Stimulated activated CD8-positive, alpha-beta memory T cell treated with anti-CD3 and anti-CD28 coated beads, Interleukin-4, amount 100 ng/mL, for 48 hours (primary cell): ENCODE measurements at regions not wholly inside any gene's neighbourhood (a gene's known extent, or its start where the extent isn't known, plus 50 kb on each side); places are given as distances from the start of the nearest gene placed in this dataset.

ENCODE experiments used
- DNase-seq: peaks from one replicate; pipeline ENCODE4 v3.0.0-alpha.2; 2020

DNA sequence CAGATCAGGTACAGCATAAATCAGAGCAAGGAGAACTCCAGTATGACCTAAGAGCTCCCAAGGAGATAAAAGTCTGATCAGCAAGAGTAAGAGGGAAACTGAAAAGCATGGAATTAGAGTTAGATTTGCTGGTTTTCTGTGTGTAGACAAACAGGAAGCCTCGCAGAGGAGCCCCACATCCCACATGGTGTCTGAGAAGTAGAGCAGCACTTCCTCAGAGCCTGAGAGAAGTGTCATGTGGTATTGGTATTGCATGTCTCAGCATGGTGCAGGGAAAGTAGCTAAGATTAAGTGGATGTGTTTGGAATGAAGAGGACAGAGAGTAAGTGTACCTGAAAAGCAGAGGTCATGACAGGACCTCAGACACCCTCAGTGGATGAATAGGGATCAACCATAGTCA lies 175.4 kb upstream of the GBE1 start:
- DNase-seq: no peak

DNA sequence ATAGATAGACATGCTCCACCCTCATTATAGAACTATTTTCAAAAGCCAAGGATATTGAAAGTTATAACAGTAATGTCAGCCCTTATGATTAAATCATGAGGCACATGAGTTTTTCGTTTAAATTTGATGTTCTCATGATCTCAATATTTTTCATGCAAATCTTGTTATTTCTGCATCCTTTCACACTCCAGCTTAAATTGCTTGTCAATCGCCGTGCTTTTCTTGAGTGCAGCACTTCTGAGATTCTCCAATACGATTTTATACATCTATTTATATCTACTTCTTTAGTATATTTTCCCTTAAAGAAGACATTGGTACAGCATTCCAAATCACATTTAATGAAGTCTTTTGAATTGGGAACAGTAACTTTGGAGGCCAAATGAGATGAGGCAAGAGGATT lies 171.2 kb upstream of the GBE1 start:
- DNase-seq: no peak

- DNase-seq: no peak
These were observed 170.1 kb upstream of the GBE1 start for GRCh38 chr3:81931265-81932251.

DNA sequence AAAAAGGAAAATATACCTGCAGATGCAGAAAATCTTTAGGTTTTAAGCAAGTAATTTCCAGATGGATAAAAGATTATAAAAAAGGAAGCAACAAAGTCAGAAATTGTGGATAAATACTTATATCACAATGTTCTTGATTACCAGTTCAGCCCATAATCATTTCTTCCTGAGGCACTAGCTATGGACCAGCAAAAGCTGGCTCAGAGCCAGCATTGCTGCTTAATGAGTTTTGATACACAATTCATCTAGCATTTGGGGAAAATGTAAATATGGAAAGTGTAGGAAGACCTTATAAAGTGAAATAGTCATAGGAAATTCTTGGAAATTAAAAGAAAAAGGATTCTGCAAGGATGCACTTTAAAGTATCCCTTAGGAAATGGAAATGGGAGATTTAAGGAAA lies 168.3 kb upstream of the GBE1 start:
- DNase-seq: no peak

- DNase-seq: no peak
These were observed 166.4 kb upstream of the GBE1 start for GRCh38 chr3:81927811-81928210.

GRCh38 chr3:81925385-81925784 lies 163.9 kb upstream of the GBE1 start:
- no peak for DNase-seq

GRCh38 chr3:81923038-81923437 lies 161.6 kb upstream of the GBE1 start:
- no peak for DNase-seq

- DNase-seq: no peak
These were observed 161.0 kb upstream of the GBE1 start for GRCh38 chr3:81922404-81922803.

GRCh38 chr3:81920816-81921215 lies 159.4 kb upstream of the GBE1 start:
- no peak for DNase-seq

DNA sequence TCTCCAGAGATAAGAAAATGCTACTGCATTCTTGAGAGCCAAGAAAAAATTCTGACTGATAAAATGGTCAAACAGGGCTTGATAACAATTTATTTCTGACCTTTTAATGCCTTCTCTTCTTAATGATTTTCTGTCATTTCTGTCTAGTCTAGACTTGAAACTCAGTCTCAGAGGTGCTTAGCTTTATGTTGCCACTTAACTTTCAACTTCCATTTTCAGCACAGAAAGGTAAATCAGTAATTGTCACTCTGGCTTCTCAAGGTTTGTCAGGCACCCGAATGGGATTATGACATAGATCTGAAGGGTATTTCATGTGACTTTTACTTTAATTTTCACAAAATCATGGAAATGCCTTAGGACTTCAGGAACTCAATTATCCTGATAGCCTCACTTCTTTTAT lies 155.4 kb upstream of the GBE1 start:
- DNase-seq: no peak

- DNase-seq: no peak
These were observed 152.6 kb upstream of the GBE1 start for GRCh38 chr3:81913886-81914663.

DNA sequence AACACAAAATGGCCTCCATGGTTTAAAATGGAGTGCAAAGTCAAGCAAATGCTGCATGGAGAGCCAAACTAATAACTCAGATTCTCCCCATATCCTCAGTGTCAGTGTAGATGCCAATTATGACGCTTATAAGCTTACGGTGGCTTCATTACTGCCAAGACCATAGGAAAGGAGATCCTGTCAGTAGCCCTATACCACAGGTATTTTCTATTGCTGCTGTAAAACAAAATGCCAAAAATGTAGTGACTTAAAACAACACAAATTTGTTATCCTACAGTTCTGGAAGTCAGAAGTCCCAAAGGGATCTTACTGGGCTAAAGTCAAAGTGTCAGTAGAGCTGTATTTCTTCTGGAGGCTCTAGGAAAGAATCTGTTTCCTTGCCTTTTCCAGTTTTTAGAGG lies 149.8 kb upstream of the GBE1 start:
- DNase-seq: no peak

GRCh38 chr3:81910244-81910852 lies 148.9 kb upstream of the GBE1 start:
- DNase-seq: peak; percentile 25

DNA sequence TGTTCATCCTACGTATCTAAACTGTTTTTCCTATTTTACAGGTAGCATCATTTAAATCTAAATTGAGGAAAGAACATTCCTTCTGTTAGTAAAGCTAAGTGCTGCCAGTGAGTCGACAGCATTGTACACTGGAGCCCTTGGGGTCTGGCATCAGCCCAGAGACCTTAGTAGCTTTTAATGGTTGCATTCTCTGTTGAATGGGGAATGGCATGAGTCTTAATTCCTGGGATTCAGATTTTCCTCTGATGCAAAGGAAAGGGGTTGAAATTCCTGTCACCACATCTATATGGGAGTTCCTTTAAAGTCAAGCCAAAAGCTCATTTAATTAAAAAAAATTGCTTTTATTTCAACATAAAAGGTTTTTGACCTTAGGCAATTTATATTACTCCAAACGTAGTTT lies 148.4 kb upstream of the GBE1 start:
- no peak for DNase-seq

DNA sequence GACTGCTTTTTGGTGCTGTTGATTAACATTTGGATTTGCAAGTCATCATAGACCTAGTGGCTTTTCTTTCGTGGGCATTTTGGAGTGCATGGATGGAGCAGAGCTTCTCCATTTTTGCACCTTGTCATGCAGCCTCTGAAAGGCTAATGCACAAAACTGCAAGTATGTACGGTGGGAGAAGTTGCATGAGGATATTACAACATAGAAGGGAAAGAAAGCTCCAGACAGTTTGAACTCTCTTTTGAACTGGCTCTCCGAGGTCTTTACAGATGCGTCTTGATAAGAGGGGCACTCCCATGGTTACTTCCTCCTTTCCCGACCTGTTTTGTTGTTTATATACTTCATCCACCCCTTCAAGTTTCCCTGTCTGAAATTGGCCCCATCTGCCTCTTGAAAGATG lies 147.1 kb upstream of the GBE1 start:
- DNase-seq: no peak

DNA sequence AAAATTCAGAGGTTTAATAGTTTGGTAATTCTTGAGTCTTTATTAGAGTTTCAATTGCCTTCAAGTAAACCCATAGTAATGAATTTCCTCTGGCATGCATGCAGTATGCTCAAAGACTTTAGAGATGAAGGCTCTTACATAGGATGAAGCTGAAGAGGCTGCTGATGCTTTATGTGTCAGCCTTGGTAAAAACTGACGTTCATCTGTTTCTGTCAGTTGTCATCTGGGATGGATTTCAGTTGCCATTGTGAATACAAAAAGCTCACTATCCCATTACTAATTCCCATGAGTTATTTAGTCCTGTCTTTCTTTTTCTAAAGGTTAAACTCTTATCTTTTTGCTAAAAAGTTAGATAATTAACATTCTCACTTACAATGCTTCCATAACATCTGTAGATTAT lies 136.9 kb upstream of the GBE1 start:
- no peak for DNase-seq

- no peak for DNase-seq
These were observed 133.2 kb upstream of the GBE1 start for GRCh38 chr3:81894598-81894997.

DNA sequence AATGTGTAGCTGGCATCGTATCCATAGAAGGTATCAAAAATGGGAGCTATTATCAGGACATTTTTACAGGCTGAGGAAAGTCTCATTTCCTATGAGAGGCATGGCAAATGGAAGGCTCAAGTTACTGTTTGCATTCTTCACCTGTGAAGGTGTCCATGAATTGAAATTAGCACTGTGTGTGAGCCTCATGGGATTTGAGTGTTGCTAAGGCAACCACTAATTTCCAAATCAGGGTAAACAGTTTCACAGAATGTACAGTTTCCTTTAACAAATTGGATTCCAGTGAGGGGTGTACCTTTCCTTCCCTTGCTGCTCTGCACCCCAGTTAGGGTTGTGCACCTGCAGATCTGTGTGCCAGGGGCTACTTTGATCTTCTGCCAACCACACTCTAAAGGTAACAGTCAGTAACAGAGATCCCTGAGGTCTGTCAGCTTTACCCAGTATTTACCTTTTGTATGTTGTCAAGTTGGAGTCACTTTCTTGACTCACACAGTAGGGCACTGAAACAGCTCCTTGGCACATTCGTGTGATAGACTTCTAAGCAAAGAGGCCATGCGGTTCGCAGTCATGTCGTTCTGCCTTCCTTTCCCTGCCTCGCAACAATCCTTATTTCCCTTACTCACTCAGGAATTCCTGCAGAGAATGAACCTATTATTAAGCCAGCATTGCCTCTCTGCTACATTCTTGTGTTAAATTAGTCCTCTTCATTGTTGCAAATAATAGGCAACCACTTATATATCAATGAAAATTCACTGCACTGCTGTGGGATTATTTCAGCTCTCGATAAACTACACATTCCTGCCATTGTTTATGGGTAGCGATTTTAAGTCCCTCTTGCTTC lies 129.8 kb upstream of the GBE1 start:
- no peak for DNase-seq

DNA sequence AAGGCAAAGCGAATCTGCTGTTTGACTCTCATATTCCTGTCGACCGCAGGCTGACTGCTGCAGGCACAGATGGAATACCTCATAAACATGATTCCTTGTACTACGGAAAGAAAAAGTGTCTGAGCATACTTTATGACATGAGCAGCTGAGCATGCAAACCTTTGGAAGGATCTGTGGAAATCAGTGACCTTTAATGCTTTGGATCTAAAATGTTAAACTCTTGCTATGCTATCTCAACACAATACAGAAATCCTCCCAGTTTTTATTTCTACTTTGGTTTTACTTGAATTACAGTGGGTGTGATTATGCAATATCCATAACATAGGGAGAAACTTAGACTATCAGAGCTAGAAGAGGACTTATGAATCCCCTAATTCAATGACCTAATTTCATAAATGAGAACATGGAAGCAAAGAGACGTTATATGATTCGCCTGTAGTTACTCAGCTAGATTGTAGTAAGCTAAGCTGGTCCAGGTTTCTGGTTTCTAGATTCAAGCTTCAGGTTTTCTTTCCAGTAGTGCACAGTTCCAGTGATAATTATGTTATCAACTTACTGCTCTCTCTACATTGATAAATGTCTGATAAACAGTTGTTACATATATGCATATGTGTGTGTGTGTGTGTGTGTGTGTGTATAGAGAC lies 127.6 kb upstream of the GBE1 start:
- DNase-seq: no peak

DNA sequence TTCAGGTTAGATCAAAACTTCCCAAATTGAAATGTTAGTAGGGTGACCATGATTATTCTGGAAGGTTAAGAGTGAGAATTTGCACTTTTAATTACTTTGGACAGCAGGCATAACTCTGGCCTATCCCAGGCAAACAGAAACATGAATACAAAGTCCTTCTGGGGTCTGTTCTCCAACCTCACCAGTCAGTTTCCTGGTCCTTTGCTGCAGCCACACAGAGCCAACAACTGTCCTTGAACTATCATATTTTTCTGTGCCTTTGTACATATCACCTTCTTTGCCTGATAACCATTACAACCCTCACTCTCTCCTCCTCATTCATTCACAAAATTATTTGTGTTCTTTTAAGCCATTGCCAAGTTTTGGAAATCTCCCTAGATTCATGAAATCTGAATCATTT lies 126.0 kb upstream of the GBE1 start:
- DNase-seq: no peak

DNA sequence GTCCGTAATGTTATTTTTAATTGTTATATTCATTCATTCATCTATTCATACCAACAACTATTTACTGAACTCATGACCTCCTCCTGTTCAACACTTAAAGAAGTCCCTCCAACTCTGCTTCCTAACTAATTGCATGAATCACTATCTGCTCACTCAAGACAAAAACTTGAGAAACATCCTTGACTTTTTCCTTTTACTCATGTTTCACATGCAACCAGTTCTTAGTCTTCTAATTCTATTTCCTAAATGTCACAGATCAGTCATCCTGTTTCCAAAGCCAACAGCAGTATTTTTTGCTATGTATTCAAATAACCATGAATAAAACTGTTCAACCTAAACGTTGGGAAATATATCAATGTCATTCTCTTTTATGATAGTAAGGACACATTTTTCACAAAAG lies 124.6 kb upstream of the GBE1 start:
- no peak for DNase-seq

GRCh38 chr3:81884791-81885190 lies 123.3 kb upstream of the GBE1 start:
- no peak for DNase-seq
